HEK293 (cell line): ENCODE measurements at regions not wholly inside any gene's neighbourhood (a gene's known extent, or its start where the extent isn't known, plus 50 kb on each side); places are given as distances from the start of the nearest gene placed in this dataset.

Experiments
- CTCF ChIP-seq: fragments of 450-650 bp; formaldehyde crosslinking; IDR thresholded peaks from 2 replicates; pipeline ENCODE4 v1.5.1; 2016; ENCODE audit warnings: missing biosample characterization, missing genetic modification characterization
- PATZ1 ChIP-seq: fragments of 450-650 bp; formaldehyde crosslinking; IDR thresholded peaks from 2 replicates; pipeline ENCODE4 v1.5.1; 2016; ENCODE audit warnings: missing biosample characterization, missing genetic modification characterization
- YY1 ChIP-seq: fragments of 450-650 bp; formaldehyde crosslinking; IDR thresholded peaks from 2 replicates; pipeline ENCODE4 v1.5.1; 2018; ENCODE audit warnings: missing biosample characterization, missing genetic modification characterization
- ZEB2 ChIP-seq: fragments of 450-650 bp; formaldehyde crosslinking; IDR thresholded peaks from 2 replicates; pipeline ENCODE4 v1.5.1; 2016; ENCODE audit warnings: missing biosample characterization, missing genetic modification characterization
- ZNF10 ChIP-seq: fragments of 450-650 bp; formaldehyde crosslinking; IDR thresholded peaks from 2 replicates; pipeline ENCODE4 v1.5.1; 2017; ENCODE audit warnings: missing biosample characterization, missing genetic modification characterization
- ZNF114 ChIP-seq: fragments of 450-650 bp; formaldehyde crosslinking; IDR thresholded peaks from 2 replicates; pipeline ENCODE4 v1.5.0; 2017; ENCODE audit warnings: missing biosample characterization, missing genetic modification characterization
- ZNF133 ChIP-seq: fragments of 450-650 bp; formaldehyde crosslinking; IDR thresholded peaks from 2 replicates; pipeline ENCODE4 v1.5.1; 2016; ENCODE audit warnings: missing biosample characterization, missing genetic modification characterization
- ZNF140 ChIP-seq: fragments of 450-650 bp; formaldehyde crosslinking; IDR thresholded peaks from 2 replicates; pipeline ENCODE4 v1.5.1; 2016; ENCODE audit warnings: missing biosample characterization, missing genetic modification characterization
- ZNF239 ChIP-seq: fragments of 450-650 bp; formaldehyde crosslinking; IDR thresholded peaks from 2 replicates; pipeline ENCODE4 v1.5.1; 2016; ENCODE audit warnings: missing biosample characterization, missing genetic modification characterization
- ZNF416 ChIP-seq: fragments of 450-650 bp; formaldehyde crosslinking; IDR thresholded peaks from 2 replicates; pipeline ENCODE4 v1.5.1; 2016; ENCODE audit warnings: missing biosample characterization, missing genetic modification characterization
- ZNF561 ChIP-seq: fragments of 450-650 bp; IDR thresholded peaks from 2 replicates; pipeline ENCODE4 v1.5.1; 2018; ENCODE audit warnings: missing biosample characterization, missing genetic modification characterization, borderline replicate concordance
- ZNF670 ChIP-seq: fragments of 450-650 bp; formaldehyde crosslinking; IDR thresholded peaks from 2 replicates; pipeline ENCODE4 v1.5.1; 2016; ENCODE audit warnings: missing biosample characterization, missing genetic modification characterization, low read depth

- TF ChIP-seq ZNF10 (tag by site-specific recombination) (no peak), ZNF140 (no peak), CTCF (tag by site-specific recombination) (no peak), ZNF561 (tag by site-specific recombination) (no peak), ZNF670 (tag by site-specific recombination) (no peak), ZNF114 (tag by site-specific recombination) (no peak), ZNF239 (tag by site-specific recombination) (no peak), ZNF416 (no peak), ZEB2 (no peak), YY1 (tag by site-specific recombination) (no peak), ZNF133 (tag by site-specific recombination) (no peak), PATZ1 (tag by site-specific recombination) (no peak)
Measured at GRCh38 chr5:118777189-118777736, 211.1 kb downstream of the DTWD2 start.
